Endodermal cell (in vitro differentiated cells): ENCODE measurements at regions not wholly inside any gene's neighbourhood (a gene's known extent, or its start where the extent isn't known, plus 50 kb on each side); places are given as distances from the start of the nearest gene placed in this dataset.

ENCODE experiments used
- DNase-seq: peaks from one replicate; pipeline ENCODE4 v3.0.0-alpha.2; 2017
- H3K27ac ChIP-seq: 2 replicates; pipeline ENCODE4 v1.5.1; 2013; ENCODE audit warnings: mild to moderate bottlenecking, low read depth, low read length, moderate library complexity
- H3K27me3 ChIP-seq: 2 replicates; pipeline ENCODE4 v1.6.1; 2013; ENCODE audit warnings: mild to moderate bottlenecking, low read length, moderate library complexity; ENCODE audit not compliant: insufficient read depth, control insufficient read depth, poor library complexity, severe bottlenecking
- H3K36me3 ChIP-seq: 2 replicates; pipeline ENCODE4 v1.7.0; 2013; ENCODE audit warnings: mild to moderate bottlenecking, low read length, moderate library complexity; ENCODE audit not compliant: control insufficient read depth, insufficient read depth
- H3K4me1 ChIP-seq: one replicate; pipeline ENCODE4 v1.7.0; 2013; ENCODE audit warnings: low read length; ENCODE audit not compliant: control insufficient read depth, insufficient read depth
- H3K4me3 ChIP-seq: 2 replicates; pipeline ENCODE4 v1.5.1; 2013; ENCODE audit warnings: mild to moderate bottlenecking, low read length, moderate library complexity
- H3K9ac ChIP-seq: 2 replicates; pipeline ENCODE4 v1.6.1; 2013; ENCODE audit warnings: mild to moderate bottlenecking, low read length, moderate library complexity; ENCODE audit not compliant: poor library complexity, severe bottlenecking; ENCODE audit errors: extremely low read depth
- H3K9me3 ChIP-seq: 2 replicates; pipeline ENCODE4 v1.6.1; 2013; ENCODE audit warnings: mild to moderate bottlenecking, low read length, moderate library complexity; ENCODE audit not compliant: control insufficient read depth
- H3K27ac Mint-ChIP-seq: 2 replicates; pipeline ENCODE4 v1.8.0; 2020; ENCODE audit warnings: mixed read lengths
- H3K27me3 Mint-ChIP-seq: 2 replicates; pipeline ENCODE4 v1.8.0; 2021; ENCODE audit warnings: mild to moderate bottlenecking, mixed read lengths; ENCODE audit not compliant: insufficient read depth
- H3K36me3 Mint-ChIP-seq: 2 replicates; pipeline ENCODE4 v1.8.0; 2020; ENCODE audit warnings: low read depth, mixed read lengths
- H3K4me1 Mint-ChIP-seq: 2 replicates; pipeline ENCODE4 v1.8.0; 2020; ENCODE audit warnings: mixed read lengths
- H3K4me3 Mint-ChIP-seq: 2 replicates; pipeline ENCODE4 v1.8.0; 2020; ENCODE audit warnings: mild to moderate bottlenecking, moderate library complexity, mixed read lengths
- H3K9me3 Mint-ChIP-seq: 2 replicates; pipeline ENCODE4 v1.8.0; 2020; ENCODE audit warnings: mild to moderate bottlenecking, mixed read lengths
- CTCF ChIP-seq: fragments of 200-600 bp; sonication (generic); conservative IDR thresholded peaks from 2 replicates; pipeline ENCODE4 v1.5.0; 2021; ENCODE audit warnings: antibody characterized with exemption, mild to moderate bottlenecking
- WGBS, 2 experiments: methylation state at CpG; one replicate each; pipeline versions ENCODE4 v1.1.5 to v1.1.7; 2013; ENCODE audit warnings: missing lambda C conversion rate in 2 of 2, mixed read lengths in 1 of 2; ENCODE audit not compliant: insufficient coverage in 1 of 2, insufficient read length in 1 of 2; 5-methylcytosine and 5-hydroxymethylcytosine counted together

GRCh38 chr2:181376999-181377398 is 80.2 kb upstream of the ITGA4 start:
- Mint-ChIP-seq H3K4me3 (no peak overlapping the region), H3K4me1 (no peaks in the 10 kb centered on the region), H3K27me3 (no peaks in the 10 kb centered on the region), H3K36me3 (no peaks in the 10 kb centered on the region), H3K27ac (no peak overlapping the region), H3K9me3 (no peaks in the 10 kb centered on the region)
- Histone ChIP-seq H3K4me1 (no peaks in the 10 kb centered on the region), H3K27me3 (no peaks in the 10 kb centered on the region), H3K9me3 (no peaks in the 10 kb centered on the region), H3K36me3 (no peaks in the 10 kb centered on the region), H3K4me3 (no peak overlapping the region), H3K9ac (no peak overlapping the region), H3K27ac (no peak overlapping the region)
- no peak for DNase-seq
- no peak for TF ChIP-seq CTCF
- no CpG with 5 or more reads among the region's 1 CpG for WGBS, 2 experiments

DNA sequence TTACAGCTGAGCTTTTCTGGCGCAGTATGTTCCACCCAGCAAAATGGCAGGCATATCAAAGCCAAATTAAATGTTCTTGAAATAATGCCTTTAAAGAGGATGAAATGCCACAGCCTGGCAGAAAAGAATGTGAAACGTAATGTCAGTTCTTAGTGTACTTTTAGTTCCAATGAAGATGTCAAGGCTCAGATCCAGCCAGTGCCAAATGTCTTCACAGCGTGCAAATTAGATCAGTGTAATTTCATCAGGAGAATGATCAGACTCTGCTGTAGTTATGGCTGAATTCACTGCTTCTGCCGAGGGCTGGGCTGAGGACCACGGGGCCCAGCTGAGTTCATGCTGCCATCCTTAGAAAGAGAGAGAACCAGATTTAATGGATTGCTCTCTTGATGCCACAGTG is 78.7 kb upstream of the ITGA4 start:
- no peaks in the 10 kb centered on the region for H3K36me3 ChIP-seq
- WGBS, 2 experiments = 53 to 74% methylated on average over 3 to 5 of the region's 5 CpGs
- no peak for TF ChIP-seq CTCF
- no peak overlapping the region for H3K4me3 Mint-ChIP-seq
- no peaks in the 10 kb centered on the region for H3K9me3 ChIP-seq
- H3K4me3 ChIP-seq = no peak overlapping the region
- DNase-seq = no peak
- H3K27me3 Mint-ChIP-seq = no peaks in the 10 kb centered on the region
- no peak overlapping the region for H3K27ac ChIP-seq
- no peak overlapping the region for H3K9ac ChIP-seq
- no peaks in the 10 kb centered on the region for H3K36me3 Mint-ChIP-seq
- no peaks in the 10 kb centered on the region for H3K9me3 Mint-ChIP-seq
- no peaks in the 10 kb centered on the region for H3K4me1 Mint-ChIP-seq
- no peaks in the 10 kb centered on the region for H3K4me1 ChIP-seq
- no peak overlapping the region for H3K27ac Mint-ChIP-seq
- no peaks in the 10 kb centered on the region for H3K27me3 ChIP-seq

DNA sequence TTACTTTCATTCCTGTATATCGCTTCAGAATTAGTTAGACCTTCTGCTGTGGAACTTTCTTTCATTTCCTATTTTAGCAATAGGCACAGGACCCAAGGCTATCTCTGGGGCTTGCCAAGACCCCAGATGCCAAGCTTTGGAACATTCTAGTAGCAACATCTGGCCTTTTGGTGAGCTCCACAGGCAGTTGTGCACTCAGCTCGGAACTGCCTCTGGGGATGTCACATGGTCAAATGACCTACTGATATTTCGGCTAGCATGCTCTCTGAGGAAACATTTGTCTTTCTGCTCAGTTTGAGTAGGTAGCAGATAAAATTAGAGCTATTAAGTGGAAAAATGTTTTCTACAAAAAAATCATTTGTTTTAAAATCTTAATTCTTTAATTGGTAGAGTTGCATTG is 76.6 kb upstream of the ITGA4 start:
- WGBS, 2 experiments = 91 to 92% methylated on average over 1 to 3 of the region's 3 CpGs
- no peaks in the 10 kb centered on the region for H3K27me3 ChIP-seq

More for the DNA sequence above, 76.6 kb upstream of the ITGA4 start:
- DNase-seq = no peak
- Mint-ChIP-seq H3K9me3 (no peaks in the 10 kb centered on the region), H3K27me3 (no peaks in the 10 kb centered on the region), H3K27ac (no peak overlapping the region), H3K4me3 (no peak overlapping the region), H3K4me1 (no peaks in the 10 kb centered on the region), H3K36me3 (no peaks in the 10 kb centered on the region)
- no peaks in the 10 kb centered on the region for H3K9me3 ChIP-seq
- H3K36me3 ChIP-seq = no peaks in the 10 kb centered on the region
- no peak overlapping the region for H3K4me3 ChIP-seq
- H3K4me1 ChIP-seq = no peaks in the 10 kb centered on the region
- no peak overlapping the region for H3K9ac ChIP-seq
- no peak overlapping the region for H3K27ac ChIP-seq
- TF ChIP-seq CTCF = no peak
